ENCODE measurements at regions not wholly inside any gene's neighbourhood (a gene's known extent, or its start where the extent isn't known, plus 50 kb on each side); places are given as distances from the start of the nearest gene placed in this dataset.

GRCh38 chr3:83477563-83477962 lies 1481.2 kb upstream of the CADM2 start:
- TF ChIP-seq EP300 (IDR thresholded peaks at IDR 0.05) = no peak
- TF ChIP-seq POLR2AphosphoS5 (IDR thresholded peaks at IDR 0.05) = no peak
- TF ChIP-seq, protein P1, sequence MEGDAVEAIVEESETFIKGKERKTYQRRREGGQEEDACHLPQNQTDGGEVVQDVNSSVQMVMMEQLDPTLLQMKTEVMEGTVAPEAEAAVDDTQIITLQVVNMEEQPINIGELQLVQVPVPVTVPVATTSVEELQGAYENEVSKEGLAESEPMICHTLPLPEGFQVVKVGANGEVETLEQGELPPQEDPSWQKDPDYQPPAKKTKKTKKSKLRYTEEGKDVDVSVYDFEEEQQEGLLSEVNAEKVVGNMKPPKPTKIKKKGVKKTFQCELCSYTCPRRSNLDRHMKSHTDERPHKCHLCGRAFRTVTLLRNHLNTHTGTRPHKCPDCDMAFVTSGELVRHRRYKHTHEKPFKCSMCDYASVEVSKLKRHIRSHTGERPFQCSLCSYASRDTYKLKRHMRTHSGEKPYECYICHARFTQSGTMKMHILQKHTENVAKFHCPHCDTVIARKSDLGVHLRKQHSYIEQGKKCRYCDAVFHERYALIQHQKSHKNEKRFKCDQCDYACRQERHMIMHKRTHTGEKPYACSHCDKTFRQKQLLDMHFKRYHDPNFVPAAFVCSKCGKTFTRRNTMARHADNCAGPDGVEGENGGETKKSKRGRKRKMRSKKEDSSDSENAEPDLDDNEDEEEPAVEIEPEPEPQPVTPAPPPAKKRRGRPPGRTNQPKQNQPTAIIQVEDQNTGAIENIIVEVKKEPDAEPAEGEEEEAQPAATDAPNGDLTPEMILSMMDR (IDR thresholded peaks at IDR 0.05) = no peak
- TF ChIP-seq POLR2A (IDR thresholded peaks at IDR 0.05) = no peak
- 85 to 88% methylated on average over 1 to 11 of the region's 13 CpGs for WGBS, 2 donors (ENCODE audit: low coverage in 1 of 2)
- no peaks in the 10 kb centered on the region for H3K4me1 ChIP-seq
- no peak for ATAC-seq
- no peaks in the 10 kb centered on the region for H3K27me3 ChIP-seq
- H3K9me3 ChIP-seq = no peaks in the 10 kb centered on the region
- no peaks in the 10 kb centered on the region for H3K36me3 ChIP-seq
- H3K27ac ChIP-seq = no peak overlapping the region
- H3K4me3 ChIP-seq = no peak overlapping the region

DNA sequence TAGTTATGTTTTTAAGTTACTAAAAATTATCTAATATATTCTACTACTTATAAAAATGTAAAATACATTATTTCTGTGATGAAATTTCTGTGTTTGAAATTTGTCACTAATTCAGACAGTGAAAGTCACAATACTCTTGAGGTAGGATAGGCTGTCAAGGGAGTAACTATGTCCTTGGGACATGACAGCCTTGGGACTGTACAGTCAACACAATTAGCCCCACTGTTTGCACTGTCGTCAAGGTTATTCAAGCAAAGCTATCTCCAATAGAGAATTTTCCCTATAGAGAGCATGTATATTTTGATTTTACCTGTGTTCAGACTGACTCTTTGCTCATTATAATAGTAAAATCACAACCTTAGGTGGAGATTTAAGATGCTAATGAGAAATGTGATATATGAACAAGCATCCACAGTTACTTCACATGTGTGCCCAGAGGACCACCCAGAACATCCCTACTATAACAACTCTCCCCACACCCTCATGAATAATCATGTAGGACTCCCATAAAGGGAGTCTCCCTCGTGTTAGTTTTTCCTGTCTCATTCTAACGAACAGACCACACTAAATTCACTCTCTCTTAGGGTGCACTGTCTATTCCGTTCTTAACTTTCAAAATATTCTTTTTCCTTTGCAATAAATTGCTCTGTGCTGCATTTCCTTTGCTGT lies 1476.3 kb upstream of the CADM2 start:
- TF ChIP-seq POLR2A (IDR thresholded peaks at IDR 0.05) (no peak), POLR2AphosphoS5 (IDR thresholded peaks at IDR 0.05) (no peak), EP300 (IDR thresholded peaks at IDR 0.05) (no peak)
- TF ChIP-seq, protein P1 (IDR thresholded peaks at IDR 0.05) = no peak
- Histone ChIP-seq H3K27ac (no peak overlapping the region), H3K4me3 (no peak overlapping the region), H3K4me1 (no peaks in the 10 kb centered on the region), H3K27me3 (no peaks in the 10 kb centered on the region), H3K36me3 (no peaks in the 10 kb centered on the region), H3K9me3 (no peaks in the 10 kb centered on the region)
- no peak for ATAC-seq
- 58 to 81% methylated on average over 4 of the region's 4 CpGs for WGBS, 2 donors (ENCODE audit: low coverage in 1 of 2)

DNA sequence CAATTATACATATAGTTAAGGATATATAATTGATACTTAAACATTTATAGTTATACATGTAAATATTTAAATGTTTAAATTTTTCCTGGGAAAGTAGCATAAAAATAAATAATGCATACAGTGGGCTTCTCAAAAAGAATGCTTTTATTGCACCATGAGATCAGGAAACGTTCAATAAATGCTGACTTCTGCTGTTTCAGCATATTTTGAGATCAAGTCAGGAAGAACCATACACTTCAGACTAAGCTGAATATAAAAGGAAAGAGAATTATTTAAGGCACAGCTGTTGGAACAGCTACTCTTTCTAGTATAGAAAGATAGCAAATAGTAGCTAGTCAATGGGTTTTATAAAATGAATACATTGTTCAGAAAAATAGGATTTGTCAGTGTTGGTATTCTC lies 1462.3 kb upstream of the CADM2 start:
- H3K27ac ChIP-seq = no peak overlapping the region
- TF ChIP-seq, protein P1 (IDR thresholded peaks at IDR 0.05) = no peak
- TF ChIP-seq POLR2A (IDR thresholded peaks at IDR 0.05) = no peak
- TF ChIP-seq POLR2AphosphoS5 (IDR thresholded peaks at IDR 0.05) = no peak
- no peak for TF ChIP-seq EP300 (IDR thresholded peaks at IDR 0.05)
- no peak for ATAC-seq
- no peaks in the 10 kb centered on the region for H3K27me3 ChIP-seq
- WGBS, 2 donors (ENCODE audit: low coverage in 1 of 2) = 41 to 45% methylated on average over 1 of the region's 1 CpG
- no peaks in the 10 kb centered on the region for H3K4me1 ChIP-seq
- no peaks in the 10 kb centered on the region for H3K36me3 ChIP-seq
- no peak overlapping the region for H3K4me3 ChIP-seq
- no peaks in the 10 kb centered on the region for H3K9me3 ChIP-seq

- H3K27me3 ChIP-seq = no peaks in the 10 kb centered on the region
- no peaks in the 10 kb centered on the region for H3K4me1 ChIP-seq
- TF ChIP-seq EP300 (IDR thresholded peaks at IDR 0.05) (no peak), POLR2AphosphoS5 (IDR thresholded peaks at IDR 0.05) (no peak)
- no peak overlapping the region for H3K27ac ChIP-seq
- no peaks in the 10 kb centered on the region for H3K36me3 ChIP-seq
- H3K4me3 ChIP-seq = no peak overlapping the region
- H3K9me3 ChIP-seq = no peaks in the 10 kb centered on the region
- WGBS, 2 donors (ENCODE audit: low coverage in 1 of 2) = 80 to 100% methylated on average over 1 of the region's 1 CpG
- no peak for ATAC-seq
Observed at GRCh38 chr3:83498361-83499016, 1460.3 kb upstream of the CADM2 start.

DNA sequence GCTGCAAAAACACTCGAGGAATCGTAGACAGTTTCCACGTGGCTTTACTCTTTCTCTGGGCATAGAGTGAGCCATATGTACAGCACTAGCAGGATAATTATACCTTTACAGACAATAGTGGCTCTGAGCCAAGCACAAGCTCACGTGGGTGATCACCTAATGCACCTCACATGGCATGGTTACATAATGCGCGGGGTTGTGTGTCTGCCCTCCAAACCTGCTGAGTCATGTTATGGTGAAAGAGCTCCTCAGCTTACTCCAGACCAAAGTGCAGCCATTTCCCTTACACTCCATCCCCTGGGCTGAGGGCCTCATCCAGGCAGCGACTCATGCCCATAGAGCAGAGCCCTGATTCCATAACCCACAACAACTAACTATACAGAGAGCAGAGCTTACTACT lies 1458.4 kb upstream of the CADM2 start:
- no peak for ATAC-seq
- TF ChIP-seq, protein P1 (IDR thresholded peaks at IDR 0.05) = no peak
- TF ChIP-seq POLR2AphosphoS5 (IDR thresholded peaks at IDR 0.05) = no peak
- TF ChIP-seq POLR2A (IDR thresholded peaks at IDR 0.05) = no peak
- TF ChIP-seq EP300 (IDR thresholded peaks at IDR 0.05) = no peak
- Histone ChIP-seq H3K27ac (no peak overlapping the region), H3K36me3 (no peaks in the 10 kb centered on the region), H3K27me3 (no peaks in the 10 kb centered on the region), H3K4me3 (no peak overlapping the region), H3K4me1 (no peaks in the 10 kb centered on the region), H3K9me3 (no peaks in the 10 kb centered on the region)
- 87 to 93% methylated on average over 3 of the region's 7 CpGs for WGBS, 2 donors (ENCODE audit: low coverage in 1 of 2)
